ENCODE measurements at regions not wholly inside any gene's neighbourhood (a gene's known extent, or its start where the extent isn't known, plus 50 kb on each side); places are given as distances from the start of the nearest gene placed in this dataset.

- Histone ChIP-seq H3K4me1 (ENCODE audit: control insufficient read depth, insufficient read depth, low read length, poor library complexity, severe bottlenecking) (no peaks in the 10 kb centered on the region), H3K27me3 (ENCODE audit: control insufficient read depth, insufficient read depth, low read length) (no peaks in the 10 kb centered on the region), H3K9me3 (ENCODE audit: control insufficient read depth in 2 of 2, low read length in 2 of 2) (no peaks in the 10 kb centered on the region), H3K27ac (ENCODE audit: insufficient read depth, low read length, poor library complexity, severe bottlenecking) (no peak overlapping the region), H3K4me3 (ENCODE audit: low read depth, low read length) (no peak overlapping the region), H3K36me3 (ENCODE audit: control insufficient read depth, insufficient read depth, low read length) (no peaks in the 10 kb centered on the region)
- DNase-seq = no peak
- Mint-ChIP-seq H3K36me3 (no peaks in the 10 kb centered on the region), H3K9me3 (peaks cover 0 to 2% (median 0%) of the 10 kb centered on the region in 7 donors), H3K4me3 (no peak overlapping the region), H3K27ac (no peak overlapping the region), H3K27me3 (peaks cover 15% of the 10 kb centered on the region), H3K4me1 (no peaks in the 10 kb centered on the region)
- ATAC-seq (ENCODE audit: low read depth in 2 of 2) = no peak
Observed at GRCh38 chr14:44768935-44769334, 192.8 kb downstream of the KLHL28 start.

GRCh38 chr14:44767646-44768173, 194.0 kb downstream of the KLHL28 start:
- no peak overlapping the region for H3K4me3 Mint-ChIP-seq
- H3K9me3 Mint-ChIP-seq = peaks cover 0 to 2% (median 0%) of the 10 kb centered on the region in 7 donors
- no peak overlapping the region for H3K27ac Mint-ChIP-seq
- Histone ChIP-seq H3K4me3 (ENCODE audit: low read depth, low read length) (no peak overlapping the region), H3K4me1 (ENCODE audit: control insufficient read depth, insufficient read depth, low read length, poor library complexity, severe bottlenecking) (no peaks in the 10 kb centered on the region), H3K36me3 (ENCODE audit: control insufficient read depth, insufficient read depth, low read length) (no peaks in the 10 kb centered on the region), H3K9me3 (ENCODE audit: control insufficient read depth in 2 of 2, low read length in 2 of 2) (no peaks in the 10 kb centered on the region), H3K27ac (ENCODE audit: insufficient read depth, low read length, poor library complexity, severe bottlenecking) (no peak overlapping the region), H3K27me3 (ENCODE audit: control insufficient read depth, insufficient read depth, low read length) (no peaks in the 10 kb centered on the region)
- no peaks in the 10 kb centered on the region for H3K4me1 Mint-ChIP-seq
- ATAC-seq (ENCODE audit: low read depth in 2 of 2) = no peak
- no peak for DNase-seq
- H3K27me3 Mint-ChIP-seq = peaks cover 16% of the 10 kb centered on the region
- H3K36me3 Mint-ChIP-seq = no peaks in the 10 kb centered on the region

DNA sequence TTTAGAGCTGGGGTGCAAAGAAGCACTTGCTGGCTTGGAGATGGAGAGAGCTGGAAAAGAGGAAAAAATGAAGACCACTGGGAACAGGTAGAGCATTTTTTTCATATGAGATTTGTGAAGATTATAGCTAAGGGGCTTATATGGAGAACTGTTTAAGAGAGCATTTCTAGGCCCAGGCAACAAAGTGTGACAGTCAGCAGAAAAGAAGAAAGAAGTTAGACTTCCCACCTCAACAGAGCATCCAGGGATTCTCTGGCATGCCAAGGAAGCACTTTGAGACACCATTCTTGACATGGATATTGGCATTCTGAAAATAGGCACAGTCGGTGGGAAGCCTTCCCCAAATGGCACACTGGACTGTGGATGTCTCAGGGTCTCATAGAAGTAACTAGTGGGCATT, 195.5 kb downstream of the KLHL28 start:
- Mint-ChIP-seq H3K9me3 (peaks cover 0 to 2% (median 0%) of the 10 kb centered on the region in 7 donors), H3K4me3 (no peak overlapping the region), H3K27ac (no peak overlapping the region), H3K27me3 (peaks cover 12% of the 10 kb centered on the region), H3K4me1 (no peaks in the 10 kb centered on the region), H3K36me3 (no peaks in the 10 kb centered on the region)
- ATAC-seq (ENCODE audit: low read depth in 2 of 2) (no peak), DNase-seq (no peak)
- H3K9me3 ChIP-seq (ENCODE audit: control insufficient read depth in 2 of 2, low read length in 2 of 2) = no peaks in the 10 kb centered on the region
- no peak overlapping the region for H3K27ac ChIP-seq (ENCODE audit: insufficient read depth, low read length, poor library complexity, severe bottlenecking)
- H3K27me3 ChIP-seq (ENCODE audit: control insufficient read depth, insufficient read depth, low read length) = no peaks in the 10 kb centered on the region
- no peaks in the 10 kb centered on the region for H3K4me1 ChIP-seq (ENCODE audit: control insufficient read depth, insufficient read depth, low read length, poor library complexity, severe bottlenecking)
- H3K36me3 ChIP-seq (ENCODE audit: control insufficient read depth, insufficient read depth, low read length) = no peaks in the 10 kb centered on the region
- H3K4me3 ChIP-seq (ENCODE audit: low read depth, low read length) = no peak overlapping the region

GRCh38 chr14:44763356-44763755, 198.4 kb downstream of the KLHL28 start:
- no peak for ATAC-seq (ENCODE audit: low read depth in 2 of 2)
- H3K4me3 ChIP-seq (ENCODE audit: low read depth, low read length) = no peak overlapping the region
- no peaks in the 10 kb centered on the region for H3K4me1 Mint-ChIP-seq
- H3K9me3 Mint-ChIP-seq = peaks cover 0 to 2% (median 0%) of the 10 kb centered on the region in 7 donors
- no peak overlapping the region for H3K27ac Mint-ChIP-seq
- H3K27me3 ChIP-seq (ENCODE audit: control insufficient read depth, insufficient read depth, low read length) = no peaks in the 10 kb centered on the region
- H3K36me3 ChIP-seq (ENCODE audit: control insufficient read depth, insufficient read depth, low read length) = no peaks in the 10 kb centered on the region
- H3K27me3 Mint-ChIP-seq = peaks cover 4% of the 10 kb centered on the region
- no peak overlapping the region for H3K27ac ChIP-seq (ENCODE audit: insufficient read depth, low read length, poor library complexity, severe bottlenecking)
- H3K4me1 ChIP-seq (ENCODE audit: control insufficient read depth, insufficient read depth, low read length, poor library complexity, severe bottlenecking) = no peaks in the 10 kb centered on the region
- no peak overlapping the region for H3K4me3 Mint-ChIP-seq
- H3K36me3 Mint-ChIP-seq = no peaks in the 10 kb centered on the region
- H3K9me3 ChIP-seq (ENCODE audit: control insufficient read depth in 2 of 2, low read length in 2 of 2) = no peaks in the 10 kb centered on the region
- DNase-seq = no peak

- no peaks in the 10 kb centered on the region for H3K27me3 ChIP-seq (ENCODE audit: control insufficient read depth, insufficient read depth, low read length)
- Mint-ChIP-seq H3K27me3 (peaks cover 4% of the 10 kb centered on the region), H3K27ac (no peak overlapping the region), H3K4me1 (no peaks in the 10 kb centered on the region), H3K9me3 (no peaks in the 10 kb centered on the region), H3K36me3 (no peaks in the 10 kb centered on the region), H3K4me3 (no peak overlapping the region)
- no peaks in the 10 kb centered on the region for H3K4me1 ChIP-seq (ENCODE audit: control insufficient read depth, insufficient read depth, low read length, poor library complexity, severe bottlenecking)
- no peaks in the 10 kb centered on the region for H3K36me3 ChIP-seq (ENCODE audit: control insufficient read depth, insufficient read depth, low read length)
- no peak overlapping the region for H3K27ac ChIP-seq (ENCODE audit: insufficient read depth, low read length, poor library complexity, severe bottlenecking)
- no peak for DNase-seq
- ATAC-seq (ENCODE audit: low read depth in 2 of 2) = no peak
- H3K9me3 ChIP-seq (ENCODE audit: control insufficient read depth in 2 of 2, low read length in 2 of 2) = no peaks in the 10 kb centered on the region
- no peak overlapping the region for H3K4me3 ChIP-seq (ENCODE audit: low read depth, low read length)
Observed at GRCh38 chr14:44759277-44759676, 202.5 kb downstream of the KLHL28 start.

GRCh38 chr14:44756554-44756953, 205.2 kb downstream of the KLHL28 start:
- Histone ChIP-seq H3K27ac (ENCODE audit: insufficient read depth, low read length, poor library complexity, severe bottlenecking) (no peak overlapping the region), H3K36me3 (ENCODE audit: control insufficient read depth, insufficient read depth, low read length) (no peaks in the 10 kb centered on the region), H3K4me1 (ENCODE audit: control insufficient read depth, insufficient read depth, low read length, poor library complexity, severe bottlenecking) (no peaks in the 10 kb centered on the region), H3K9me3 (ENCODE audit: control insufficient read depth in 2 of 2, low read length in 2 of 2) (no peaks in the 10 kb centered on the region), H3K27me3 (ENCODE audit: control insufficient read depth, insufficient read depth, low read length) (no peaks in the 10 kb centered on the region), H3K4me3 (ENCODE audit: low read depth, low read length) (no peak overlapping the region)
- Mint-ChIP-seq H3K4me3 (no peak overlapping the region), H3K4me1 (no peaks in the 10 kb centered on the region), H3K9me3 (no peaks in the 10 kb centered on the region), H3K27me3 (no peaks in the 10 kb centered on the region), H3K36me3 (no peaks in the 10 kb centered on the region), H3K27ac (no peak overlapping the region)
- ATAC-seq (ENCODE audit: low read depth in 2 of 2) = no peak
- DNase-seq = no peak

- no peaks in the 10 kb centered on the region for H3K36me3 Mint-ChIP-seq
- no peaks in the 10 kb centered on the region for H3K27me3 Mint-ChIP-seq
- peaks cover 0 to 6% (median 3%) of the 10 kb centered on the region in 7 donors for H3K9me3 Mint-ChIP-seq
- Histone ChIP-seq H3K27ac (ENCODE audit: insufficient read depth, low read length, poor library complexity, severe bottlenecking) (no peak overlapping the region), H3K9me3 (ENCODE audit: control insufficient read depth in 2 of 2, low read length in 2 of 2) (no peaks in the 10 kb centered on the region), H3K27me3 (ENCODE audit: control insufficient read depth, insufficient read depth, low read length) (no peaks in the 10 kb centered on the region), H3K4me3 (ENCODE audit: low read depth, low read length) (no peak overlapping the region), H3K36me3 (ENCODE audit: control insufficient read depth, insufficient read depth, low read length) (no peaks in the 10 kb centered on the region), H3K4me1 (ENCODE audit: control insufficient read depth, insufficient read depth, low read length, poor library complexity, severe bottlenecking) (no peaks in the 10 kb centered on the region)
- no peak overlapping the region for H3K4me3 Mint-ChIP-seq
- H3K27ac Mint-ChIP-seq = no peak overlapping the region
- no peaks in the 10 kb centered on the region for H3K4me1 Mint-ChIP-seq
- ATAC-seq (ENCODE audit: low read depth in 2 of 2) (no peak), DNase-seq (no peak)
Observed at GRCh38 chr14:44745371-44745770, 216.4 kb downstream of the KLHL28 start.

- no peaks in the 10 kb centered on the region for H3K36me3 Mint-ChIP-seq
Observed at GRCh38 chr14:44742202-44742601, 219.5 kb downstream of the KLHL28 start.

More at GRCh38 chr14:44742202-44742601, 219.5 kb downstream of the KLHL28 start:
- no peaks in the 10 kb centered on the region for H3K4me1 Mint-ChIP-seq
- H3K27me3 ChIP-seq (ENCODE audit: control insufficient read depth, insufficient read depth, low read length) = no peaks in the 10 kb centered on the region
- no peaks in the 10 kb centered on the region for H3K9me3 ChIP-seq (ENCODE audit: control insufficient read depth in 2 of 2, low read length in 2 of 2)
- H3K27ac Mint-ChIP-seq = no peak overlapping the region
- no peak overlapping the region for H3K27ac ChIP-seq (ENCODE audit: insufficient read depth, low read length, poor library complexity, severe bottlenecking)
- H3K4me1 ChIP-seq (ENCODE audit: control insufficient read depth, insufficient read depth, low read length, poor library complexity, severe bottlenecking) = no peaks in the 10 kb centered on the region
- no peaks in the 10 kb centered on the region for H3K36me3 ChIP-seq (ENCODE audit: control insufficient read depth, insufficient read depth, low read length)
- no peak for DNase-seq
- H3K9me3 Mint-ChIP-seq = peaks cover 0 to 4% (median 1%) of the 10 kb centered on the region in 7 donors
- H3K27me3 Mint-ChIP-seq = no peaks in the 10 kb centered on the region
- no peak overlapping the region for H3K4me3 ChIP-seq (ENCODE audit: low read depth, low read length)
- H3K4me3 Mint-ChIP-seq = no peak overlapping the region
- no peak for ATAC-seq (ENCODE audit: low read depth in 2 of 2)
